GM23248 (cell line): ENCODE measurements at regions not wholly inside any gene's neighbourhood (a gene's known extent, or its start where the extent isn't known, plus 50 kb on each side); places are given as distances from the start of the nearest gene placed in this dataset.
"Not testable (repeated sequence)": the region's sequence is repeated elsewhere in the genome, so short reads cannot be mapped to it uniquely, and the experiment has no call there.

Source experiments
- EZH2 ChIP-seq: fragments of 200-600 bp; sonication (generic); IDR thresholded peaks from 2 replicates; pipeline ENCODE4 v1.6.1; 2018; ENCODE audit warnings: antibody characterized with exemption, mild to moderate bottlenecking; ENCODE audit not compliant: insufficient read depth, poor library complexity, severe bottlenecking
- EZH2phosphoT487 ChIP-seq: fragments of 200-600 bp; sonication (generic); IDR thresholded peaks from 2 replicates; pipeline ENCODE4 v1.6.1; 2018; ENCODE audit warnings: antibody characterized with exemption, moderate library complexity, mild to moderate bottlenecking, low read depth; ENCODE audit not compliant: insufficient read depth

DNA sequence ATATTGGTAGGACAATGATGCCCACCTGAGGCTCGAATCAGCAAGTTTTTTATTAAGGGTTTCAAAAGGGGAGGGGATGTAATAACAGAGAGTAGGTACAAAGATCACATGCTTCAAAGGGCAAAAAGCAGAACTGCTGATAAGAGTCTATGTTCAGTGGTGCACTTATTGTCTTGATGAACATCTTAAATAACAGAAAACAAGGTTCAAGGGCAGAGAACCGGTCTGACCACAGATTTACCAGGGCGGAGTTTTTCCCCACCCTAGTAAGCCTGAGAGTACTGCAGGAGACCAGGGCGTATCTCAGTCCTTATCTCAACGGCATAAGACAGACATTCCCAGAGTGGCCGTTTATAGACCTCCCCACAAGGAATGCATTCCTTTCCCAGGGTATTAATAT, 639.7 kb downstream of the HTR1B start:
- not testable (repeated sequence) for TF ChIP-seq EZH2phosphoT487, EZH2
